Kidney (tissue), 13 donors: ENCODE measurements at regions not wholly inside any gene's neighbourhood (a gene's known extent, or its start where the extent isn't known, plus 50 kb on each side); places are given as distances from the start of the nearest gene placed in this dataset.

Experiments
- DNase-seq, 5 donors: peaks; one replicate each; pipeline ENCODE4 v3.0.0-alpha.2; 2013 to 2020
- FAIRE-seq: peaks from 2 replicates; lab custom pipeline; 2012; peaks lifted over from hg19 to GRCh38; lab: Jason Lieb, UNC
- H3K27ac ChIP-seq, 2 donors: one replicate each; pipeline ENCODE4 v1.7.0; 2013; ENCODE audit warnings: low read depth in 2 of 2, low read length in 2 of 2, inconsistent platforms in 1 of 2
- H3K27me3 ChIP-seq: one replicate; pipeline ENCODE4 v1.7.1; 2013; ENCODE audit warnings: low read length, inconsistent platforms; ENCODE audit not compliant: control insufficient read depth, insufficient read depth
- H3K36me3 ChIP-seq, 3 donors: one replicate each; pipeline versions ENCODE4 v1.7.0 to v1.7.1; 2013; ENCODE audit warnings: low read length in 3 of 3, control low read depth in 1 of 3, inconsistent platforms in 1 of 3; ENCODE audit not compliant: insufficient read depth in 3 of 3, control insufficient read depth in 2 of 3
- H3K4me1 ChIP-seq, 3 donors: one replicate each; pipeline versions ENCODE4 v1.7.0 to v1.7.1; 2013; ENCODE audit warnings: low read length in 3 of 3, inconsistent platforms in 1 of 3, low read depth in 1 of 3; ENCODE audit not compliant: control insufficient read depth in 2 of 3, insufficient read depth in 2 of 3
- H3K4me3 ChIP-seq, 3 donors: one replicate each; pipeline versions ENCODE4 v1.7.0 to v1.8.1; 2013; ENCODE audit warnings: low read length in 3 of 3, control low read depth in 1 of 3, inconsistent platforms in 1 of 3
- H3K9ac ChIP-seq, 3 donors: one replicate each; pipeline versions ENCODE4 v1.7.0 to v1.7.1; 2013; ENCODE audit warnings: low read length in 3 of 3, control low read depth in 1 of 3, inconsistent platforms in 1 of 3
- H3K9me3 ChIP-seq, 3 donors: one replicate each; pipeline versions ENCODE4 v1.7.0 to v1.7.1; 2013; ENCODE audit warnings: low read length in 3 of 3, control low read depth in 1 of 3, inconsistent platforms in 1 of 3; ENCODE audit not compliant: control insufficient read depth in 2 of 3, insufficient read depth in 1 of 3
- CTCF ChIP-seq: IDR thresholded peaks from 3 replicates; pipeline ENCODE4 v1.5.1; 2012; ENCODE audit warnings: mild to moderate bottlenecking, moderate library complexity, borderline replicate concordance; ENCODE audit not compliant: insufficient read depth; ENCODE audit errors: extremely low read depth
- intact Hi-C: fragments of 100-400 bp; cut with DNase I; formaldehyde crosslinking; loops from one replicate; pipeline ENCODE4 v1.11.1; 2022
- donor health status: control.
- donor health status: control.
- donor health status: control.
- donor health status: control.
- donor health status: control.
- donor health status: DM: yes; HTN: yes; CAD: no.
- donor health status: Normal renal cell carcinoma (clear cell type).

- no peak for TF ChIP-seq CTCF
- no peak for FAIRE-seq
- H3K27ac ChIP-seq = no peak overlapping the region
Measured at GRCh38 chr10:23611308-23612029, 172.6 kb downstream of the OTUD1 start.

GRCh38 chr10:23613900-23614299 lies 175.0 kb downstream of the OTUD1 start:
- intact Hi-C loops = no loop called here
- H3K9me3 ChIP-seq = no peaks in the 10 kb centered on the region
- FAIRE-seq = no peak

More at GRCh38 chr10:23611308-23612029, 172.6 kb downstream of the OTUD1 start:
- H3K9me3 ChIP-seq = no peaks in the 10 kb centered on the region
- H3K9ac ChIP-seq = no peak overlapping the region
- H3K4me3 ChIP-seq = no peak overlapping the region
- H3K4me1 ChIP-seq = no peaks in the 10 kb centered on the region
- H3K27me3 ChIP-seq = no peaks in the 10 kb centered on the region
- intact Hi-C loops = no loop called here
- DNase-seq = no peak
- no peaks in the 10 kb centered on the region for H3K36me3 ChIP-seq

GRCh38 chr10:23614483-23614882 lies 175.6 kb downstream of the OTUD1 start:
- H3K27ac ChIP-seq = no peak overlapping the region
- H3K36me3 ChIP-seq = no peaks in the 10 kb centered on the region
- H3K9ac ChIP-seq = no peak overlapping the region
- no peak for TF ChIP-seq CTCF
- no peak overlapping the region for H3K4me3 ChIP-seq
- FAIRE-seq (no peak), DNase-seq (no peak)
- H3K4me1 ChIP-seq = no peaks in the 10 kb centered on the region
- no peaks in the 10 kb centered on the region for H3K9me3 ChIP-seq
- intact Hi-C loops = no loop called here
- H3K27me3 ChIP-seq = no peaks in the 10 kb centered on the region

More at GRCh38 chr10:23613900-23614299, 175.0 kb downstream of the OTUD1 start:
- H3K36me3 ChIP-seq = no peaks in the 10 kb centered on the region
- H3K27ac ChIP-seq = no peak overlapping the region
- no peak for DNase-seq
- H3K27me3 ChIP-seq = no peaks in the 10 kb centered on the region
- no peak for TF ChIP-seq CTCF
- H3K4me1 ChIP-seq = no peaks in the 10 kb centered on the region
- H3K4me3 ChIP-seq = no peak overlapping the region
- H3K9ac ChIP-seq = no peak overlapping the region
